ENCODE measurements at regions not wholly inside any gene's neighbourhood (a gene's known extent, or its start where the extent isn't known, plus 50 kb on each side); places are given as distances from the start of the nearest gene placed in this dataset.

- FAIRE-seq = no peak
- in situ Hi-C loops (cut with MboI) = no loop called here
- H3K36me3 ChIP-seq (ENCODE audit: control insufficient read depth, insufficient read depth, low read length) = no peaks in the 10 kb centered on the region
- 6% methylated on average over 5 of the region's 10 CpGs for WGBS (ENCODE audit: insufficient coverage, low coverage, missing lambda C conversion rate)
- H3K4me1 ChIP-seq (replicated peaks in 1 of 2; ENCODE audit: control insufficient read depth in 2 of 2, insufficient read depth in 2 of 2, low read length in 2 of 2) = no peaks in the 10 kb centered on the region
- no peaks in the 10 kb centered on the region for H3K79me2 ChIP-seq (ENCODE audit: control insufficient read depth, insufficient read depth, low read length)
- CTCF ChIA-PET (ENCODE audit: low intra/inter-chr PET ratio) = no interaction called here
- no peak for ATAC-seq
- peaks cover 0 to 23% of the 10 kb centered on the region in 2 experiments; a peak in 3 of 5 replicates for H3K27me3 ChIP-seq (ENCODE audit: control insufficient read depth in 2 of 2, insufficient read depth in 2 of 2, low read length in 2 of 2)
- BruUV-seq (replicated peaks) = no TSS peak
- no peak overlapping the region for H3K9ac ChIP-seq (ENCODE audit: insufficient read depth in 1 of 2, low read depth in 2 of 2, low read length in 2 of 2)
- DNase-seq (ENCODE audit: extremely low read depth in 1 of 4, low spot score in 3 of 4) = no peak
- H3K27ac ChIP-seq (ENCODE audit: extremely low read depth, low read depth, low read length) = no peak overlapping the region
- H2AFZ ChIP-seq (ENCODE audit: low read depth, low read length) = no peak overlapping the region
- intact Hi-C loops (cut with micrococcal nuclease) = no loop called here
- no peaks in the 10 kb centered on the region for H3K9me3 ChIP-seq (replicated peaks; ENCODE audit: control insufficient read depth, insufficient read depth, low read depth, low read length)
- H3K4me2 ChIP-seq (ENCODE audit: insufficient read depth, low read length) = no peak overlapping the region
- POLR2A ChIA-PET = no interaction called here
- no peak overlapping the region for H3K4me3 ChIP-seq
- H4K20me1 ChIP-seq (replicated peaks; ENCODE audit: control insufficient read depth, insufficient read depth, low read length) = no peaks in the 10 kb centered on the region
- no peaks in the 10 kb centered on the region for H3K9me1 ChIP-seq (ENCODE audit: control insufficient read depth, insufficient read depth, low read length)
- TF ChIP-seq ADNP (tag; IDR thresholded peaks at IDR 0.05) = no peak
- TF ChIP-seq PRPF4 (IDR thresholded peaks at IDR 0.05; ENCODE audit: insufficient read depth, low read depth, low read length, poor library complexity, severe bottlenecking) = no peak
- no peak for TF ChIP-seq ZNF764 (CRISPR knock-in tag; IDR thresholded peaks at IDR 0.05; ENCODE audit: low read depth)
- no peak for TF ChIP-seq ZBTB26 (CRISPR knock-in tag; IDR thresholded peaks at IDR 0.05)
- TF ChIP-seq ZNF551 (CRISPR knock-in tag; IDR thresholded peaks at IDR 0.05) = no peak
- TF ChIP-seq TRIM25 (IDR thresholded peaks at IDR 0.05; ENCODE audit: borderline replicate concordance) = no peak
- no peak for TF ChIP-seq ZNF445 (CRISPR knock-in tag; IDR thresholded peaks at IDR 0.05; ENCODE audit: low read depth)
- TF ChIP-seq RREB1 (CRISPR knock-in tag; IDR thresholded peaks at IDR 0.05) = no peak
These were observed 97.5 kb upstream of the MGMT start for GRCh38 chr10:129369566-129369965.

Data from K562 (cell line).